ENCODE measurements at regions not wholly inside any gene's neighbourhood (a gene's known extent, or its start where the extent isn't known, plus 50 kb on each side); places are given as distances from the start of the nearest gene placed in this dataset.

DNA sequence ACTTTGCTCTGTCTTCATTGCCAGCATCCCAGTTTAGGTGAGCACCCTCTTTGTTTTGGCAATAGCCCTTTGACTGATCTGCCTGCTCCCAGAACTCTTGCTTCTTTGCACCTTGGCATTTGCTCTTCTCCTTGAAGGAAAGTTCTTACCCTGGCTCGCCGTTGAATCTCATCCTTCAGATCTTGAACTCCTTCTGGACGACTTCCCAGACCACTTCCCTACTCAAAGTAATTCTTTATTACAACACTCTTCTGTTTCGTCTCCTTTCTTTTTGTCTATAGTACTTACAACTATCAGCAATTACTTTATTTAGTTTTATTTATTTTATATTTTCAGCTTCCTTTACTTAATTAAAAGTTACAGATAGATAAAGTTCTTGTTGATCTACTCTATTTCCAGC is 1510.1 kb downstream of the MAT2B start:
- intact Hi-C loops (cut with micrococcal nuclease): no loop called here
- H3K27ac Mint-ChIP-seq: no peak overlapping the region
- H3K9me3 ChIP-seq (ENCODE audit: control extremely low read depth in 1 of 3, control insufficient read depth in 2 of 3, insufficient read depth in 1 of 3, low read length in 2 of 3): no peaks in the 10 kb centered on the region
- ChIA-PET CTCF (no interaction called here), POLR2A (no interaction called here)
- no peaks in the 10 kb centered on the region for H3K4me1 Mint-ChIP-seq
- no peaks in the 10 kb centered on the region for H3K27me3 ChIP-seq (replicated peaks in 1 of 4; ENCODE audit: control extremely low read depth in 1 of 4, control insufficient read depth in 3 of 4, insufficient read depth in 4 of 4, low read length in 3 of 4)
- H3K9ac ChIP-seq (ENCODE audit: low read length): no peak overlapping the region
- no peaks in the 10 kb centered on the region for H3K27me3 Mint-ChIP-seq
- TF ChIP-seq EZH2 (IDR thresholded peaks at IDR 0.05; ENCODE audit: borderline replicate concordance, insufficient read depth, low read depth, low read length, poor library complexity, severe bottlenecking): no peak
- TF ChIP-seq, protein P1, sequence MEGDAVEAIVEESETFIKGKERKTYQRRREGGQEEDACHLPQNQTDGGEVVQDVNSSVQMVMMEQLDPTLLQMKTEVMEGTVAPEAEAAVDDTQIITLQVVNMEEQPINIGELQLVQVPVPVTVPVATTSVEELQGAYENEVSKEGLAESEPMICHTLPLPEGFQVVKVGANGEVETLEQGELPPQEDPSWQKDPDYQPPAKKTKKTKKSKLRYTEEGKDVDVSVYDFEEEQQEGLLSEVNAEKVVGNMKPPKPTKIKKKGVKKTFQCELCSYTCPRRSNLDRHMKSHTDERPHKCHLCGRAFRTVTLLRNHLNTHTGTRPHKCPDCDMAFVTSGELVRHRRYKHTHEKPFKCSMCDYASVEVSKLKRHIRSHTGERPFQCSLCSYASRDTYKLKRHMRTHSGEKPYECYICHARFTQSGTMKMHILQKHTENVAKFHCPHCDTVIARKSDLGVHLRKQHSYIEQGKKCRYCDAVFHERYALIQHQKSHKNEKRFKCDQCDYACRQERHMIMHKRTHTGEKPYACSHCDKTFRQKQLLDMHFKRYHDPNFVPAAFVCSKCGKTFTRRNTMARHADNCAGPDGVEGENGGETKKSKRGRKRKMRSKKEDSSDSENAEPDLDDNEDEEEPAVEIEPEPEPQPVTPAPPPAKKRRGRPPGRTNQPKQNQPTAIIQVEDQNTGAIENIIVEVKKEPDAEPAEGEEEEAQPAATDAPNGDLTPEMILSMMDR (IDR thresholded peaks at IDR 0.05): no peak
- H3K4me2 ChIP-seq (replicated peaks; ENCODE audit: low read depth, low read length, poor library complexity, severe bottlenecking): no peak overlapping the region
- no peaks in the 10 kb centered on the region for H3K79me2 ChIP-seq (ENCODE audit: control insufficient read depth, insufficient read depth, low read length)
- H3K4me3 ChIP-seq (ENCODE audit: control extremely low read depth in 1 of 5, extremely low read depth in 1 of 5, insufficient read depth in 1 of 5, low read depth in 2 of 5, low read length in 4 of 5): no peak overlapping the region
- no peaks in the 10 kb centered on the region for H4K20me1 ChIP-seq (ENCODE audit: control insufficient read depth, insufficient read depth, low read length, poor library complexity, severe bottlenecking)
- H3K36me3 ChIP-seq (replicated peaks in 1 of 2; ENCODE audit: control extremely low read depth in 1 of 2, control insufficient read depth in 1 of 2, extremely low read depth in 1 of 2, insufficient read depth in 2 of 2, low read length in 1 of 2): no peaks in the 10 kb centered on the region
- H3K9me3 Mint-ChIP-seq (ENCODE audit: insufficient read depth): no peaks in the 10 kb centered on the region
- H3K4me1 ChIP-seq (ENCODE audit: control insufficient read depth in 2 of 2, insufficient read depth in 2 of 2, low read length in 2 of 2): no peaks in the 10 kb centered on the region
- no peak overlapping the region for H3K27ac ChIP-seq (ENCODE audit: low read length in 2 of 2)
- DNase-seq (no peak), ATAC-seq (ENCODE audit: low read depth) (no peak)
- 100% methylated on average over 2 of the region's 4 CpGs for WGBS (ENCODE audit: insufficient coverage)
- H3K4me3 Mint-ChIP-seq: no peak overlapping the region
- H2AFZ ChIP-seq (ENCODE audit: insufficient read depth, low read depth, low read length, poor library complexity, severe bottlenecking): no peak overlapping the region

DNA sequence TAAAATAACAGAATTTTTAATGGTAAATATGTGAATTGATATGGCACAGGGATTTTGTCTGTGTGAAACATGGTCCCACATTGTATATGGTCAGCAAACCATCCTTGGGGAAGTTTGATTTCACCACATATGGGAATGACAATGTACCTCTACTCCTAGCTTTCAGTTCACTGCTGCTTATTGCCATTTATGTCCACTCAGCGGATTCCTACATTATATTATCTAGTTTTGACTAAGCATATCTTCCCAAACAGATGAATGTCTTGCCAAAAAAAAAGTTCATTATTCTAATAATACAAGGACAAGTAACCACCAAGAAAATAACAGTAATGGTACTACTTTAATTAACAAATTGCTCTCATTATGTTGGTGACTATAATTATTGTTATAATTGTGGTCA is 1521.6 kb downstream of the MAT2B start:
- Histone ChIP-seq H3K27ac (ENCODE audit: low read length in 2 of 2) (no peak overlapping the region), H3K9ac (ENCODE audit: low read length) (no peak overlapping the region), H3K4me2 (replicated peaks; ENCODE audit: low read depth, low read length, poor library complexity, severe bottlenecking) (no peak overlapping the region), H3K4me1 (ENCODE audit: control insufficient read depth in 2 of 2, insufficient read depth in 2 of 2, low read length in 2 of 2) (no peaks in the 10 kb centered on the region), H3K27me3 (replicated peaks in 1 of 4; ENCODE audit: control extremely low read depth in 1 of 4, control insufficient read depth in 3 of 4, insufficient read depth in 4 of 4, low read length in 3 of 4) (no peaks in the 10 kb centered on the region), H3K9me3 (ENCODE audit: control extremely low read depth in 1 of 3, control insufficient read depth in 2 of 3, insufficient read depth in 1 of 3, low read length in 2 of 3) (no peaks in the 10 kb centered on the region), H4K20me1 (ENCODE audit: control insufficient read depth, insufficient read depth, low read length, poor library complexity, severe bottlenecking) (no peaks in the 10 kb centered on the region), H3K79me2 (ENCODE audit: control insufficient read depth, insufficient read depth, low read length) (no peaks in the 10 kb centered on the region), H3K36me3 (replicated peaks in 1 of 2; ENCODE audit: control extremely low read depth in 1 of 2, control insufficient read depth in 1 of 2, extremely low read depth in 1 of 2, insufficient read depth in 2 of 2, low read length in 1 of 2) (no peaks in the 10 kb centered on the region), H2AFZ (ENCODE audit: insufficient read depth, low read depth, low read length, poor library complexity, severe bottlenecking) (no peak overlapping the region), H3K4me3 (ENCODE audit: control extremely low read depth in 1 of 5, extremely low read depth in 1 of 5, insufficient read depth in 1 of 5, low read depth in 2 of 5, low read length in 4 of 5) (no peak overlapping the region)
- H3K27ac Mint-ChIP-seq: no peak overlapping the region
- no peak for TF ChIP-seq EZH2 (IDR thresholded peaks at IDR 0.05; ENCODE audit: borderline replicate concordance, insufficient read depth, low read depth, low read length, poor library complexity, severe bottlenecking)
- TF ChIP-seq, protein P1 (IDR thresholded peaks at IDR 0.05): no peak
- H3K9me3 Mint-ChIP-seq (ENCODE audit: insufficient read depth): peaks cover 2% of the 10 kb centered on the region
- H3K4me3 Mint-ChIP-seq: no peak overlapping the region
- no CpG with 5 or more reads among the region's 1 CpG for WGBS (ENCODE audit: insufficient coverage)
- ATAC-seq (ENCODE audit: low read depth): no peak
- no peaks in the 10 kb centered on the region for H3K4me1 Mint-ChIP-seq
- no peak for DNase-seq
- intact Hi-C loops (cut with micrococcal nuclease): no loop called here
- ChIA-PET CTCF (no interaction called here), POLR2A (no interaction called here)
- H3K27me3 Mint-ChIP-seq: no peaks in the 10 kb centered on the region
